Hematopoietic multipotent progenitor cell (in vitro differentiated cells): ENCODE measurements at regions not wholly inside any gene's neighbourhood (a gene's known extent, or its start where the extent isn't known, plus 50 kb on each side); places are given as distances from the start of the nearest gene placed in this dataset.
A peak's percentile ranks its signal among the peaks of the same experiment; 100 is the strongest.
"Not testable (repeated sequence)": the region's sequence is repeated elsewhere in the genome, so short reads cannot be mapped to it uniquely, and the experiment has no call there.

Source experiments
- DNase-seq, 3 donors: peaks; one replicate each; pipeline ENCODE4 v3.0.0-alpha.2; 2011 to 2015; ENCODE audit warnings: low read depth in 2 of 3, low spot score in 2 of 3

GRCh38 chr18:11391661-11392060, 217.7 kb upstream of the SLC35G4 start:
- no peak for DNase-seq

- no peak for DNase-seq
Observed at GRCh38 chr18:11388755-11389680, 220.4 kb upstream of the SLC35G4 start.

- DNase-seq: peak in 2 of 3 donors; percentile 79 to 92
Observed at GRCh38 chr18:11387880-11388279, 221.5 kb upstream of the SLC35G4 start.

GRCh38 chr18:11383381-11383780, 226.0 kb upstream of the SLC35G4 start:
- DNase-seq: no peak

GRCh38 chr18:11380968-11381367, 228.4 kb upstream of the SLC35G4 start:
- no peak for DNase-seq

- no peak for DNase-seq
Observed at GRCh38 chr18:11379660-11380059, 229.7 kb upstream of the SLC35G4 start.

GRCh38 chr18:11377766-11378540, 228.6 kb upstream of the PIEZO2 start:
- DNase-seq: no peak

- no peak for DNase-seq
Observed at GRCh38 chr18:11372163-11372562, 222.8 kb upstream of the PIEZO2 start.

- peak in 2 of 3 donors; percentile 51 to 83 for DNase-seq
Observed at GRCh38 chr18:11369556-11369955, 220.2 kb upstream of the PIEZO2 start.

GRCh38 chr18:11368020-11368419, 218.7 kb upstream of the PIEZO2 start:
- peak in 1 of 3 donors; percentile 44 for DNase-seq

- DNase-seq: no peak
Observed at GRCh38 chr18:11367351-11367750, 218.0 kb upstream of the PIEZO2 start.

- no peak for DNase-seq
Observed at GRCh38 chr18:11366410-11366809, 217.0 kb upstream of the PIEZO2 start.

GRCh38 chr18:11362856-11363255, 213.5 kb upstream of the PIEZO2 start:
- no peak for DNase-seq

GRCh38 chr18:11361862-11362261, 212.5 kb upstream of the PIEZO2 start:
- DNase-seq: not testable (repeated sequence)

- no peak for DNase-seq
Observed at GRCh38 chr18:11357678-11358077, 208.3 kb upstream of the PIEZO2 start.

GRCh38 chr18:11344576-11344975, 195.2 kb upstream of the PIEZO2 start:
- not testable (repeated sequence) for DNase-seq

GRCh38 chr18:11343096-11343495, 193.7 kb upstream of the PIEZO2 start:
- no peak for DNase-seq

GRCh38 chr18:11342115-11342514, 192.7 kb upstream of the PIEZO2 start:
- not testable (repeated sequence) for DNase-seq

GRCh38 chr18:11339188-11339775, 189.9 kb upstream of the PIEZO2 start:
- DNase-seq: no peak

GRCh38 chr18:11336241-11336640, 186.9 kb upstream of the PIEZO2 start:
- no peak for DNase-seq

GRCh38 chr18:11327391-11328009, 178.1 kb upstream of the PIEZO2 start:
- no peak for DNase-seq
